Stimulated activated naive CD4-positive, alpha-beta T cell (primary cell): ENCODE measurements at regions not wholly inside any gene's neighbourhood (a gene's known extent, or its start where the extent isn't known, plus 50 kb on each side); places are given as distances from the start of the nearest gene placed in this dataset.

Experiments used
- DNase-seq, 6 experiments: peaks; one replicate each; lab custom pipeline; 2025; lab: John Stamatoyannopoulos, UW

- DNase-seq = no peak
Measured at GRCh38 chr18:71899707-71900472, 644.3 kb downstream of the CBLN2 start.

- no peak for DNase-seq
Measured at GRCh38 chr18:71899183-71899582, 645.0 kb downstream of the CBLN2 start.

GRCh38 chr18:71887509-71887908 lies 656.6 kb downstream of the CBLN2 start:
- no peak for DNase-seq

- no peak for DNase-seq
Measured at GRCh38 chr18:71878226-71878625, 665.9 kb downstream of the CBLN2 start.

GRCh38 chr18:71873695-71874094 lies 670.4 kb downstream of the CBLN2 start:
- no peak for DNase-seq

- DNase-seq = no peak
Measured at GRCh38 chr18:71865888-71866287, 678.3 kb downstream of the CBLN2 start.

- DNase-seq = no peak
Measured at GRCh38 chr18:71850602-71851001, 693.5 kb downstream of the CBLN2 start.

- DNase-seq = no peak
Measured at GRCh38 chr18:71849407-71849806, 694.7 kb downstream of the CBLN2 start.

- no peak for DNase-seq
Measured at GRCh38 chr18:71846716-71847115, 697.4 kb downstream of the CBLN2 start.

GRCh38 chr18:71844814-71845213 lies 699.3 kb downstream of the CBLN2 start:
- DNase-seq = no peak

GRCh38 chr18:71842666-71843065 lies 701.5 kb downstream of the CBLN2 start:
- no peak for DNase-seq

GRCh38 chr18:71837547-71837946 lies 706.6 kb downstream of the CBLN2 start:
- DNase-seq = no peak

- no peak for DNase-seq
Measured at GRCh38 chr18:71832946-71833617, 711.1 kb downstream of the CBLN2 start.

- DNase-seq = no peak
Measured at GRCh38 chr18:71831039-71831438, 713.1 kb downstream of the CBLN2 start.

- DNase-seq = no peak
Measured at GRCh38 chr18:71827301-71827700, 716.8 kb downstream of the CBLN2 start.

- DNase-seq = no peak
Measured at GRCh38 chr18:71815305-71815704, 728.8 kb downstream of the CBLN2 start.

GRCh38 chr18:71809711-71810110 lies 734.4 kb downstream of the CBLN2 start:
- no peak for DNase-seq

GRCh38 chr18:71808616-71809015 lies 735.5 kb downstream of the CBLN2 start:
- no peak for DNase-seq

GRCh38 chr18:71807586-71807985 lies 736.6 kb downstream of the CBLN2 start:
- DNase-seq = no peak

GRCh38 chr18:71798986-71799673 lies 745.0 kb downstream of the CBLN2 start:
- DNase-seq = no peak

GRCh38 chr18:71797554-71797953 lies 746.6 kb downstream of the CBLN2 start:
- no peak for DNase-seq

- DNase-seq = no peak
Measured at GRCh38 chr18:71784777-71785176, 759.4 kb downstream of the CBLN2 start.

- DNase-seq = no peak
Measured at GRCh38 chr18:71760541-71760940, 783.6 kb downstream of the CBLN2 start.
